Keratinocyte (primary cell): ENCODE measurements at regions not wholly inside any gene's neighbourhood (a gene's known extent, or its start where the extent isn't known, plus 50 kb on each side); places are given as distances from the start of the nearest gene placed in this dataset.

Experiments
- DNase-seq: peaks from one replicate; pipeline ENCODE4 v3.0.0-alpha.2; 2011; ENCODE audit warnings: low read depth, missing footprints, low spot score
- FAIRE-seq: peaks from 2 replicates; lab custom pipeline; 2011; peaks lifted over from hg19 to GRCh38; lab: Jason Lieb, UNC
- H2AFZ ChIP-seq: 2 replicates; pipeline ENCODE4 v1.6.0; 2012; ENCODE audit warnings: low read length, control low read depth, inconsistent platforms; ENCODE audit not compliant: control insufficient read depth
- H3K27ac ChIP-seq: 2 replicates; pipeline ENCODE4 v1.5.1; 2011; ENCODE audit warnings: low read length; ENCODE audit not compliant: control insufficient read depth, insufficient read depth
- H3K27me3 ChIP-seq: 3 replicates; pipeline ENCODE4 v1.6.0; 2011; ENCODE audit warnings: low read length; ENCODE audit not compliant: control insufficient read depth, insufficient read depth; ENCODE audit errors: extremely low read depth
- H3K36me3 ChIP-seq, 2 experiments: 2 replicates in 1 of 2; 3 replicates in 1 of 2; pipeline ENCODE4 v1.5.1; 2011; ENCODE audit warnings: low read length in 2 of 2, mild to moderate bottlenecking in 1 of 2; ENCODE audit not compliant: control insufficient read depth in 2 of 2, insufficient read depth in 2 of 2; ENCODE audit errors: extremely low read depth in 1 of 2
- H3K4me1 ChIP-seq: 3 replicates; pipeline ENCODE4 v1.5.1; 2011; ENCODE audit warnings: low read length; ENCODE audit not compliant: control insufficient read depth, insufficient read depth; ENCODE audit errors: extremely low read depth
- H3K4me2 ChIP-seq: 3 replicates; pipeline ENCODE4 v1.6.0; 2011; ENCODE audit warnings: low read depth, low read length; ENCODE audit not compliant: control insufficient read depth, insufficient read depth; ENCODE audit errors: extremely low read depth
- H3K4me3 ChIP-seq, 3 experiments: fragments of 200-600 bp in 1 of 3; sonication (generic) in 1 of 3; 2 replicates in 2 of 3; 3 replicates in 1 of 3; pipeline ENCODE4 v1.5.1; 2011 to 2016; ENCODE audit warnings: low read length in 3 of 3, mild to moderate bottlenecking in 3 of 3, control low read depth in 2 of 3, inconsistent platforms in 1 of 3, low read depth in 1 of 3, mixed read lengths in 1 of 3, mixed run types in 1 of 3, moderate library complexity in 1 of 3; ENCODE audit not compliant: control insufficient read depth in 2 of 3, insufficient read depth in 2 of 3; ENCODE audit errors: extremely low read depth in 1 of 3
- H3K79me2 ChIP-seq: 2 replicates; pipeline ENCODE4 v1.6.0; 2012; ENCODE audit warnings: low read length; ENCODE audit not compliant: control insufficient read depth, insufficient read depth
- H3K9ac ChIP-seq: 3 replicates; pipeline ENCODE4 v1.6.0; 2011; ENCODE audit warnings: low read length; ENCODE audit not compliant: control insufficient read depth, insufficient read depth; ENCODE audit errors: extremely low read depth
- H3K9me1 ChIP-seq: 3 replicates; pipeline ENCODE4 v1.6.0; 2011; ENCODE audit warnings: low read length; ENCODE audit not compliant: control insufficient read depth, insufficient read depth; ENCODE audit errors: extremely low read depth
- H3K9me3 ChIP-seq: 2 replicates; pipeline ENCODE4 v1.5.1; 2012; ENCODE audit warnings: low read depth, low read length; ENCODE audit not compliant: control insufficient read depth
- H4K20me1 ChIP-seq: 3 replicates; pipeline ENCODE4 v1.6.0; 2011; ENCODE audit warnings: low read length; ENCODE audit not compliant: control insufficient read depth, insufficient read depth; ENCODE audit errors: extremely low read depth
- CTCF ChIP-seq, 3 experiments: IDR thresholded peaks in 1 of 3; conservative IDR thresholded peaks in 1 of 3; optimal IDR thresholded peaks in 1 of 3; 2 replicates in 2 of 3; 3 replicates in 1 of 3; pipeline versions ENCODE3 to v1.5.1; 2011; ENCODE audit warnings: low read length in 3 of 3, mild to moderate bottlenecking in 3 of 3, moderate library complexity in 2 of 3, control low read depth in 1 of 3, inconsistent platforms in 1 of 3; ENCODE audit not compliant: insufficient read depth in 2 of 3; ENCODE audit errors: extremely low read depth in 1 of 3
- EZH2 ChIP-seq: IDR thresholded peaks from one replicate; pipeline ENCODE4 v1.6.1; 2012; ENCODE audit warnings: inconsistent platforms, mild to moderate bottlenecking, low read length, moderate library complexity
- dilution Hi-C: fragments of 300-500 bp; cut with MboI; formaldehyde crosslinking; loops from one replicate; pipeline ENCODE4 v1.7.0; 2020; ENCODE audit warnings: low sequenced_read_pairs; ENCODE audit not compliant: extremely low pct_ligation_motif_present

DNA sequence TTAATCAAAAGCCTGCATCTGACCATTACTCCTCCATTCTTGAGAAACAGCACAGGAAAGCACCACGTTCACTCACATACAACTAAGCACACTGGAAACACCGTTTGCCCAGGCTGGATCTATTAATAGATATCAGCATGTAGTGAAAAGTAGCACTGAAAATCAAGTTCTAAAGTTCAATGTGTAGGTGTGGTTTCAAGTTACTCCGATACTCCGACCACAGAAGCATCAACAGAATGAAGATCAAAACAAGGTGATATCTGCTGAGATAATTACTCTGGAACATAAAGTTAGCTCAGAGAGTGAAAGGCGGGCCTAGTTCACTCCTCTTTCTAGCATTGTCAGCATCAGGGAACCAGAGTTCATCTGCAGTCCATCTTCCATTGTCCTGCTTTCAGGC lies 1367.4 kb upstream of the ACVR2A start:
- TF ChIP-seq CTCF (optimal IDR thresholded peaks at IDR 0.05 in 1 of 3, IDR thresholded peaks at IDR 0.05 in 1 of 3, conservative IDR thresholded peaks at IDR 0.05 in 1 of 3; ENCODE audit: extremely low read depth in 1 of 3, insufficient read depth in 2 of 3, low read length in 3 of 3) = no peak
- no peak for TF ChIP-seq EZH2
- H3K4me3 ChIP-seq = no peak overlapping the region
- H3K9me3 ChIP-seq = no peaks in the 10 kb centered on the region
- no peaks in the 10 kb centered on the region for H4K20me1 ChIP-seq
- H2AFZ ChIP-seq = no peak overlapping the region
- H3K9ac ChIP-seq = no peak overlapping the region
- no peaks in the 10 kb centered on the region for H3K9me1 ChIP-seq
- dilution Hi-C loops = no loop called here
- DNase-seq = no peak
- no peaks in the 10 kb centered on the region for H3K27me3 ChIP-seq
- no peak overlapping the region for H3K4me2 ChIP-seq
- no peaks in the 10 kb centered on the region for H3K4me1 ChIP-seq
- H3K79me2 ChIP-seq = no peaks in the 10 kb centered on the region
- H3K27ac ChIP-seq = no peak overlapping the region
- no peaks in the 10 kb centered on the region for H3K36me3 ChIP-seq
- no peak for FAIRE-seq

DNA sequence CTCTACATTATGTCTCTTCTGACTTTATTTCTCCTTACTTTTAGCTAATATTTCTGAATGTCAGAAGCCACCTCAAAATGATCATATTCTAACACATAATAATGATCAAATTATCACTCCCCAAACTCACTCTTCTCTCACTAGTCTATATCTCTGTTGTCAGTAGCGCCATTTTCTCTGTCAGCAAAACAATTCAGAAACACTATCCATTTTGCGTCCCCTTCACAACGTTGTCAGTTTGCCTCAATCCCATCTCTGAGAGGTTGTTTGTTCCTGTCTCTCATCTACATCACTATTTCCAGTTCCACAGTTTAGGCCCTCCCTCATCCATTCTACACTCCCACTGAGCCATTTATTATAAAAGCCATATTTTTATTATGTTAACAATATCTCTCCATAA lies 1376.3 kb upstream of the ACVR2A start:
- Histone ChIP-seq H3K9me3 (no peaks in the 10 kb centered on the region), H3K27ac (no peak overlapping the region), H3K79me2 (no peaks in the 10 kb centered on the region), H3K9me1 (no peaks in the 10 kb centered on the region), H3K9ac (no peak overlapping the region), H3K4me2 (no peak overlapping the region), H3K36me3 (no peaks in the 10 kb centered on the region), H3K4me1 (no peaks in the 10 kb centered on the region), H4K20me1 (no peaks in the 10 kb centered on the region), H3K4me3 (no peak overlapping the region), H2AFZ (no peak overlapping the region), H3K27me3 (no peaks in the 10 kb centered on the region)
- dilution Hi-C loops = no loop called here
- DNase-seq (no peak), FAIRE-seq (no peak)
- TF ChIP-seq CTCF (optimal IDR thresholded peaks at IDR 0.05 in 1 of 3, IDR thresholded peaks at IDR 0.05 in 1 of 3, conservative IDR thresholded peaks at IDR 0.05 in 1 of 3; ENCODE audit: extremely low read depth in 1 of 3, insufficient read depth in 2 of 3, low read length in 3 of 3) (no peak), EZH2 (no peak)
